ENCODE measurements at regions not wholly inside any gene's neighbourhood (a gene's known extent, or its start where the extent isn't known, plus 50 kb on each side); places are given as distances from the start of the nearest gene placed in this dataset.
"Not testable (repeated sequence)": the region's sequence is repeated elsewhere in the genome, so short reads cannot be mapped to it uniquely, and the experiment has no call there.

DNA sequence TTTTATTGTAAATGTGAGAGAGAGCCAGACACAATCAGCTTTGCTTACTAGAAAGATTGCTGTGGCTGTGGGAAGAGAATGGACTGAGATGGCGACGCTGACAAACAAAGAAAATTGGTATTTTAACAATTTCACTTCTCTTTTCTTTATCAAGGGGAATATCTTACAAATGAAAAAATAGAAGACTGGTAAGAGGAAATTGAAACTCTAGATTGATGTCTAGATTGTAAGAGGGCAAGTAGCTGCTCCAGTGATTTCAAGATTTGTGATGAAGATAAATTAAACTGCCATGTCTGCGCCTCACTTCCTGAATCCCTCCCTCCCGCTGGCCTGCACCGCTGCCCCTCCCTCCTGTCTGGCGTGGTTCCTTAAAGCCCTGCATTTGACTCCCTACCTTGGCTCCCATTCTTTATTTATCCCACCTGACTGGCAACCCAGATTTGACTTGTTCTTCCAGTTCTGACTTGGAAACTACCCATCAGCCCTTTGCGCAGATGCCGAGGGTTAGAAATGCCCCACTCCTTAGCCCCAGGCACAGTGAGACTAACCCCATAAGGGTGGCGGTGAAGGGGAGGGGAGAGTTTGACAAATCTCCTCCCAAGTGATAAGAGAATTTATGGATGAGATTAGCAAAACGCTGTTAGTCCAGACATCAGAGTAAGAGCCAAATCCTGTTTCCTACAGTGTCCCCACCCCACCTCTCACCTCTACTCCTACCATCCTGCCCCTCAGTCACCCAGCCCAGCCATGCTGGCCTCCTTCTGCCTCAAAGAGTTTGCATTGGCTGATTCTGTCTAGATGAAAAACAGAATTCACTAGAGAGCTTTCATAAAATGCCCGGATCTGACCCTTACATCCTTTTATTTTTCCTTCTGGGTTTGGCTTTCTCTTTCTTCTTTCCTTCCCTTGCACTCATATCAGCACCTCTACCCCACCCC is 125.3 kb upstream of the ATF7IP start:
- TF ChIP-seq, protein P1, sequence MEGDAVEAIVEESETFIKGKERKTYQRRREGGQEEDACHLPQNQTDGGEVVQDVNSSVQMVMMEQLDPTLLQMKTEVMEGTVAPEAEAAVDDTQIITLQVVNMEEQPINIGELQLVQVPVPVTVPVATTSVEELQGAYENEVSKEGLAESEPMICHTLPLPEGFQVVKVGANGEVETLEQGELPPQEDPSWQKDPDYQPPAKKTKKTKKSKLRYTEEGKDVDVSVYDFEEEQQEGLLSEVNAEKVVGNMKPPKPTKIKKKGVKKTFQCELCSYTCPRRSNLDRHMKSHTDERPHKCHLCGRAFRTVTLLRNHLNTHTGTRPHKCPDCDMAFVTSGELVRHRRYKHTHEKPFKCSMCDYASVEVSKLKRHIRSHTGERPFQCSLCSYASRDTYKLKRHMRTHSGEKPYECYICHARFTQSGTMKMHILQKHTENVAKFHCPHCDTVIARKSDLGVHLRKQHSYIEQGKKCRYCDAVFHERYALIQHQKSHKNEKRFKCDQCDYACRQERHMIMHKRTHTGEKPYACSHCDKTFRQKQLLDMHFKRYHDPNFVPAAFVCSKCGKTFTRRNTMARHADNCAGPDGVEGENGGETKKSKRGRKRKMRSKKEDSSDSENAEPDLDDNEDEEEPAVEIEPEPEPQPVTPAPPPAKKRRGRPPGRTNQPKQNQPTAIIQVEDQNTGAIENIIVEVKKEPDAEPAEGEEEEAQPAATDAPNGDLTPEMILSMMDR (IDR thresholded peaks at IDR 0.05; ENCODE audit: low read depth, low read length, missing control alignments) = no peak
- DNase-seq (ENCODE audit: low read depth) = peak; percentile 34
- H3K4me3 ChIP-seq (ENCODE audit: low read depth, low read length) = peak overlapping the region; percentile 50

DNA sequence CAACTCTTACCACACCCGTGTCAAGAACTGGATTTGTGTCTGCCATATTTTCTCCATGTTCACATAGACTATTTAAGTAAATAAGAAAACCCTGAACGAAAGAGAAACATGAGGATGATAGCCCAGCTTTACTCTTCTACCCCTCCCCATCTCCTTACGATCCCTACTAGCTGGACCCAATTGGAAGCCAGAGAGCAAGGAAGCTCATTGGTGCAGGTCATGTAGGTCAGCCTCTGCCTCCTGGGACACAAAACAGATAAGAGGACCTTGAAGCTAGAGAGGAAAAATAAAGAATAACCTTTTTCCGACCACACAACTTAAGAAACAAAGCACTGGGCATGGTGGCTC is 124.6 kb upstream of the ATF7IP start:
- TF ChIP-seq, protein P1 (IDR thresholded peaks at IDR 0.05; ENCODE audit: low read depth, low read length, missing control alignments) = no peak
- H3K4me3 ChIP-seq (ENCODE audit: low read depth, low read length) = no peak overlapping the region
- DNase-seq (ENCODE audit: low read depth) = no peak

DNA sequence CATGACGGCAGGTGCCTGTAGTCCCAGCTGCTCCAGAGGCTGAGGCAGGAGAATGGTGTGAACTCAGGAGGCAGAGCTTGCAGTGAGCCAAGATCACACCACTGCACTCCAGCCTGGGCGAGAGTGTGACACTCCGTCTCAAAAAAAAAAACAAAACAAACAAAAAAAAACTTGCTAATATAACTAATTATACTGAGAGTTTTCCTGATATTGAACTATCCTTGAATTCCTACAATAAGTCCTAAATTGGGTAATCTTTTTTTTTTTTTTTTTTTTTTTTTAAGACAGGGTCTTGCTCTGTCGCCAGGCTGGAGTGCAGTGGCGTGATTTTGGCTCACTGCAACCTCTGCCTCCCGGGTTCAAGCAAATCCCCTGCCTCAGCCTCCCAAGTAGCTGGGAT is 122.7 kb upstream of the ATF7IP start:
- DNase-seq (ENCODE audit: low read depth); H3K4me3 ChIP-seq (ENCODE audit: low read depth, low read length): not testable (repeated sequence)

DNA sequence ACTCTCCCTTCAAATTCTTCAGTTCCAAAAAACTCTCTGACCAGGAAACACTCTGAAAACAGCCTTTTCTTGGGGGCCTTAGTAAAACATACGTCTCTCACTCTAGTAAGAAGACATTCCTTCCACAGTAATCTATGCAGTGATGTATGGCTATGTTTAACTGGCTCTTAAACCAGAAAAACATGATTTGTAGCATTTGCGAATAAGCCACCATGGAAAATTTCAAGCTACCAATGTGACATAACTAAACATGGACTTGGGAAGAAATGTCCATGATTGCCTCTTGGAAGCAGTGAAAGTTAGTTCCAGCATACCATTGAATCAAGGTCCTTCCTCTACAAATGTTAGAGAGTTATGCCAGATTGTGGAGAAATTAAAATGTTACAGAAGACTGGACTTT is 121.5 kb upstream of the ATF7IP start:
- no peak overlapping the region for H3K4me3 ChIP-seq (ENCODE audit: low read depth, low read length)
- TF ChIP-seq, protein P1 (IDR thresholded peaks at IDR 0.05; ENCODE audit: low read depth, low read length, missing control alignments) = no peak
- DNase-seq (ENCODE audit: low read depth) = no peak

DNA sequence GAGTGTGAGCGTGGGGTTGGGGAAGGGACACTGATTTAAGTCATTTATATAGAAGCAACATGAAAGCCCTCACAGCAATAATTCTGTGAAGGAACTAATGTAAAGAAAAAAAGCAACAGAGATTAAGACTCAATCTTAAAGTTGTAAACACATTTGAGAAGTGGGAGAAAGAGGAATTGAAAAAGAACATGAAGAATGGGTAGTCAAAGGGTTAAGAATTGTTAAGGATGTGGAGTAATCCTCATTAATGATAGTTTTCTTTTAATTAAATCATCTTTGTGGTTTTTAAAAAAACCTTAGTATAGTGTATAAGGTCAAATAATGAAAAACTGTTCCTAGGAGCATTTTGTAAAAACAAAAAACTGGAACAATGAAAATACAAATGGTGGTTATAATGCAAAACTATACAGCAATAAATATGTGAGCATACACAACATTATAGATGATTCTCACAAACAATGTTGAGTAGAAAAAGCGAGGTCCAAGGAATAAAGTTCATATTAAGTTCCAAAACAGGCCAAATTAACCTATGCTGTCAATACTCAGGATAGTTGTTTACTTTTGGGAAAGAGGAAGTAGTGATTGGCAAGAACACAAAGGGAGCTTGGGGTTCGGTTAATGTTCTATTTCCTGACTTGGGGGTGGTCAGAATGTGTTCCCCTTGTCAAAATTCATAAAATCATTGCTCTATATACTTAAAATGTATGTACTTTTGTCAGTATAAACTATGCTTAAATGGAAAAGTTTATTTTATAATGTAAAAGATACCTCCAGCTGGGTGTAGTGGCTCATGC is 120.4 kb upstream of the ATF7IP start:
- H3K4me3 ChIP-seq (ENCODE audit: low read depth, low read length) = no peak overlapping the region
- TF ChIP-seq, protein P1 (IDR thresholded peaks at IDR 0.05; ENCODE audit: low read depth, low read length, missing control alignments) = no peak
- no peak for DNase-seq (ENCODE audit: low read depth)

DNA sequence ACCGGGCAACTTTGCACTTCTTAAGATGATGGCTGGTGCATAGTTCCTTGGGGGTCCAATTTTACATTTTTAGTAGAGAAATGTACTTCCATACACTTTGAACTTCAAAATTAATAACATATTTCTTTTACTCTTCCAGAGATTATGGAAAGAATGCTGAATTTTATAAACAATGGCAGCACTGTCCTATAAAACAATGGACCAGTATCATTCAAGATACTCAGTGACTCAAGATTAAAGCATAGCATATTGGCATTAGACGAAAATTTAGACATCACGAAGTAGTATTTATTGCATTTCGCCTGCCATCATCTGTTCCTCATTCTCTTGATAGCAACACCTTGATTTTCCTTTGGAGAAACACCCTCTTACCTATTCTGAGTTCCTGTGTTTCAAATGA is 118.3 kb upstream of the ATF7IP start:
- no peak for DNase-seq (ENCODE audit: low read depth)
- no peak overlapping the region for H3K4me3 ChIP-seq (ENCODE audit: low read depth, low read length)
- TF ChIP-seq, protein P1 (IDR thresholded peaks at IDR 0.05; ENCODE audit: low read depth, low read length, missing control alignments) = no peak

DNA sequence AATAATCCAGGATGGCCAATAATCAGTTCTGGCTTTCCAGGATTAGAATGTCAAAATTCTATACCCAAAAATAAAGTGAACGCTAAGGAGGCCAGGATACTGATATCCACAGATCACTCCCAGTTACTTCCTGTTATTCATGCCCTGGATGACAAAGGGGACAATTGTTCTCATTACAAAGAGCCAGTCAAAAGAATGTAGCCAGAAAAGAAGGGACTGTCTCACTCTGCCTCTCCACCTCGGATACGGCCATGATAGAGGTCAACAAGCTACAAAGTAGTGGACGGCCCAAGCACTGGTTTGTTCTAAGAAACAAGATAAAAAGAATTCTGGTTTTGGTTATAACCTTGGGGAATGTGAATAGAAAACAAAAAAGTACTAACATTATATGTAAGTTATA is 116.1 kb upstream of the ATF7IP start:
- H3K4me3 ChIP-seq (ENCODE audit: low read depth, low read length) = no peak overlapping the region
- TF ChIP-seq, protein P1 (IDR thresholded peaks at IDR 0.05; ENCODE audit: low read depth, low read length, missing control alignments) = no peak
- no peak for DNase-seq (ENCODE audit: low read depth)

Data from GM12864 (cell line).